GM04504 (cell line): ENCODE measurements at regions not wholly inside any gene's neighbourhood (a gene's known extent, or its start where the extent isn't known, plus 50 kb on each side); places are given as distances from the start of the nearest gene placed in this dataset.

ENCODE experiments used
- DNase-seq: peaks from one replicate; pipeline ENCODE4 v3.0.0-alpha.2; 2012; ENCODE audit warnings: low read depth

DNA sequence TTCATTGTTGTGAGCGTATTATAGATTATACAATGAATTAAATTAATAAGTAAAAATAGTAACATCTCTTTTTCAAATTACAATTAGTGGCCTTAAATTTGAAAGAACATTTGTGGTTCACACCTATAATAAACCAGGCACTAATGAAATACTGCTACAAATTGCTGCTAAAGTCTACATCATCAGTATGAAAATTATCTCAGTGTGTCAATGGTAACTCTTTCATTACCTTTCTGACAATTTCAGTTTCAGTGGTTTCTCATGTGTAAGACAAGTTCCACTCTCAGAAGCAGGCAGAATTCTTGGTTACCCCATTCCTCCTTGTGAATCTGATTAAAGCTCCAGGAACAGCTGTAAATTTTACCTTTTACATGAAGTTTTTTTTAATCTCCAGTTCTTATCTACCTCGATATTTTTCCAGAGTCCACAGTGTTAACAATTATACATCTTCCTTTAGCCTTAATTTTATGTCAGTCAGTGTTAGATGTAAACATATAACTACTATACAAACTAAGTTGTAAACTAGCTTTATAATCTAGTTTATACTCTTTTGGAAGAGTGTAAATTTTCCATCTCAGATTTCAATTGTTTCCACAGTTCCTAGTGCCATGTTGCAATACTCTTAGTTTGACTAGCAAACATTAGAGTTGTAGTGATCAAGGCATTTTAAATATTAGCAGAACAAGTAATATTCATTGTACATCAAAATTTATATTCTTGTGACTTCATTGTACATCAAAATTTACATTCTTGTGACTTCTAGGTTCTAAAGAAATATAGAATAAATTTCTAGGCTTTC is 1038.4 kb downstream of the EPHA7 start:
- DNase-seq: no peak

DNA sequence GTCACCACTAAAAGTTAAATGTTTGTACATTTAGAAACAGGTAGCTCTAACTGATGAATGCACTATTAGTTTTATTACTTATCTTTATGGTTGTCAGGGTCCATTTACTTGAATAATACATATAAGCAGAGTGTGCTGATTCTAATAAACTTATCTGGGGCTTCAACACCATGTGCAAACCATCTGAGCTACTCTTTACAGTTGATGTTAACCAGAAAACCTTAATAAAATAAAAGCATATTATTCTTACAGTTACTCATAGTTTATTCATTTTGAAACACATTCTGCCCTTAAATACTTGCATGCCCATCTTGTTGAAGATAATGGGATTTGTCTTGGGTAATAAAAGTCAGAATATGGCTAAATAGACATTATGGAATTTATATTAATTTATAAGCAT is 1042.2 kb downstream of the EPHA7 start:
- DNase-seq: no peak

DNA sequence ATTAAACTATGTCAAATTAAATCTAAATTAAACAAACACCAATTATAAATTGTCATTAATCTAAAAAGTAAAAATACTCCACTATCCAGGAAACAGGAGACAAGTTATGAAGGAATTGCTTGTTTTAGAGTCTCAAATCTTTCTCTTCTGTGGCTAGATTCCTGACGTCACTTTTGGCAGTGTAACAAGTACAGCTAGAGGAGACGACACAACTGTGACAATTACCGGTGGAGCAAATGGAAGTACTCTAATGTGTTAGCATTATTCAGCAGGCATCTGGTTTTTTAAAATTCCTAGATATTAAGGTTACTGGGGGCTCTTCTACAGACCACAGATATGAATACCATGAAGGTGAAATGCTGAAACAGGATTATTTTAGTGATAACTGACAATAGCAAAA is 1042.7 kb downstream of the EPHA7 start:
- no peak for DNase-seq

DNA sequence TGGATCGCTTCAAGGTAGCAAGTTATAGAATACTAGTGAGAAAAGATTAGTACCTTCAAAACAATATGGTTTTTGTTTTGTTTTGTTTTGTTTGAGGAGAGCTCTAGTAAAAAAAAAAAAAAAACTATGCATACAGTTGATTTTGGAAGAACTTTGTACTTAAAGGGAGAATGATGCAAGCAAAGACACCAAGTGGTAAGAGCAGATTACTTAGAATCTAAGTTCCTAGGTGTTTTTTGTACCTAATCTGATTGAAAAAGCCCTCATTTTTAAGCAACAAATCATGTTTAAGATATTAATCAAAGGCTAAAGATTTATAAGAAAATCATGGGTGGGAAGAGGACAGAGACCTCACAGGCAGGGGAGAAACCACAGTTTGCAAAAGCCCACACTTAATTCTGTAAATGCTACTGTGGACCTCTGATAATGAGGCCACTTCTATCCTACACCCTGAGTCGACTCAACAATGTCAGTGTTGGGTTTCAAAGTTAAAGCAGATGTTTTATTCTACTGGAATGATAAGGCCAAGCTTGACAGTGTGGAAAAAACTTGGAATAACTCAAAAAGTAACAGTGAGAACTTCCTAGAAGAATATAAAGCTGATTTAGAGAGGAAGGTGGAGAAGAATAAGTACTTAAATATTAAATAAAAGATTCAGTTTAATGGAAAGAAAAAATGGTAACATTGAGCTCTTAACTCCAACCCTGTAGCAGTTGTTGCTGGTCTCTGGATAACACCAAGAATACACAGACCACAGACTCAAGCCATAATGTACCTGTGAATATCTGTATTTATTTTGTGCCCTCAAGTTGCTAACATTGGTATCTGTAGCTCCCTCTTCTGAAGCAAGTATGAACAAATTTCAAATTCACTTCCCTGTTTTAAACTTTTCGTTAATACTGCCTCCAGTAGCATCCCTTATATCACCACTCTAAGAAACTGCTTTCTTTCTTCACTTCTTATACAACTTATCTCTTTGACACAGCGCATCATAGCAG is 1047.8 kb downstream of the EPHA7 start:
- DNase-seq: no peak

DNA sequence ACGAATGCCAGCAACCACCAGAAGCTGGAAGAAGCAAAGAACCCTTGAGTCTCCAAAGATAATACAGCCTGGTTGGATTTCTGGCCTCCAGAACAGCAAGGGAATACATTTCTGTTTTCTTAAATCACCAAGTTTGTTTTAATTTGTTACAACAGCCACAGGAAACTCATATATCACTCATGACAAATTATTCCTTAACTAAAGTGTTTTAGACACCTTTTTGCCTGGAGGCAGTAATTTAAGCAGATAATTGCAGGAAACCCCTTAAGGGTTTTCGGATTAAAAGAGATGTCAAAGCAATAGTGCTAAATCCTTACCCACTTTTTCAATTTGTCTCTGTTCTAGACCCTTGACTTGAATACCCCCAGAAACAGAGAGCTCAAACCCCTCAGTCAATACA is 1050.0 kb downstream of the EPHA7 start:
- no peak for DNase-seq

DNA sequence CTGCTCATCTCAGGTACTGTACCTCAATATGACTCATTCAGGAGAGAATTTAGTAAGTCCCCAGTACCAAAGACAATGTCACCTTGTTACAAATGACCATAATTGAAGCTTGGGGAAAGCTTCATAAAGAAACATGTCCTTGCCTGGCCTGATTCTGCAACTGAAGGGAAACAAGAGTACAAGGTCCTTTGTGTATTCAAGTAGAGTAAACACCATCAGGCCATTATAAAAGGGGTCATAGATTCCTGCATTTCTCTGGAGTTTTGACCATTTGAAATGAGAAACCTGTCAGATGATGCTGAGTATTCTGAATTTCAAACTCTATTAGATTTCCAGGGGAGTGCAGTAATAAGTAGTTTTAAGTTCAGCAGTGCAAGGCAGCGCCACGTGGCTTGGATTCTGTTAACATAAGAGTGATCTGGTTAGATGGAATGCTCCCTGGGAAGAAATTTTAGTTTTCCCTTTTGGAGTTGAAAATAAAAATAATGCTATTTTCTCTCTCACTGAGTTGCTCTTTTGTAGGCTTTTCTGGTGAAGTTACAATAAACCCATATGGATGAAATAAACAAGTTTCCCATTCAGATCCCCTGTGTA is 1054.3 kb downstream of the EPHA7 start:
- no peak for DNase-seq

DNA sequence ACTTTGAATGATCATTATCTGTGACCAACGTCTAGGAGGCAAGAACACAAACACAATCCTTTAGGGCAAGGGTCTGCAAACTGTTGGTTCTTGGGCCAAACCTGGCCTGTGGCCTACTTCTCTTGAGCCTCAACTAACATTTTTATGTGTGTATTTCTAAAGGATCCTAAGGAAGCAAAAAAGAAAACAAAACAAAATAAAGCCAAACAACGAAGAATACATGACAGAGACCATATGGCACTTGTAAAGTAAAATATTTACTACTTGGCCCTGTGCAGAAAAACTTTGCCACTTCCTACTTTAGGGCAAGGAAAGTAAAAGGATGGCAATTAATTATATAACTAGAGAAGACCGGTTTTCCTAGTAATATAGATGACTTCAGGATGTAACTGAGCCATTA is 1056.2 kb downstream of the EPHA7 start:
- DNase-seq: no peak

DNA sequence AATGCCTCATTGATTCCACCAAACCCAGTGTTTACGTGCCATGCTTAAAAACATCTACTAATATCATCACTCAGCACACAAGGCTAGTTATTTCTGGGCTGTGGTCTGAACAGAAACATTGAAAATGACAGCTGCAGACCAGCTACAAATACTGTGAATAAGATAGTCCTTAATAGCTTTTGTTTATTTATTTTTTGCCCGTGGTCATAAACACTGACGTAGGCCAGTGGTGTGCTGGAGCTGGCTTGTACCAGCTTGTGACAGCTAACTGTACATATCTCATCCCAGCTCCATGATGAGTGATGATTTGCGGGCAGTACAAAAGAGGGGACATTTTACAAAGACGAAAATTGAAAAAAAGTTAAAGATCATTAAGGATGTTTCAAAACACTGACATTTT is 1057.0 kb downstream of the EPHA7 start:
- no peak for DNase-seq

DNA sequence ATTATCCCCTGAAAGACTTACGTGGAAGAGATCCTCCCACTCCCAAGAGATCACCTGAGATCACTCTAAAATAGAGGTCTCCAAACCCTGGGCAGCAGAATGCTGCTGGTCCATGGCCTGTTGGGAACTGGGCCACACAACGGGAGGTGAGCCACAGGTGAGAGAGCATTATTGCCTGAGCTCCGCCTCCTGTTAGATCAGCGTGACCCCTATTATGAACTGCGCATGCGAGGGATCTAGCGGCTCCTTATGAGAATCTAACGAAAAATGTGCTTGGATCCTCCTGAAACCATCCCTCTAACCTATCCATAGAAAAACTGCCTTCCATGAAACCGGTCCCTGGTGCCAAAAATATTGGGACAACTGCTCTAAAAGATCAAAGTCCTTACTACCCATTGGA is 1057.4 kb downstream of the EPHA7 start:
- DNase-seq: no peak

DNA sequence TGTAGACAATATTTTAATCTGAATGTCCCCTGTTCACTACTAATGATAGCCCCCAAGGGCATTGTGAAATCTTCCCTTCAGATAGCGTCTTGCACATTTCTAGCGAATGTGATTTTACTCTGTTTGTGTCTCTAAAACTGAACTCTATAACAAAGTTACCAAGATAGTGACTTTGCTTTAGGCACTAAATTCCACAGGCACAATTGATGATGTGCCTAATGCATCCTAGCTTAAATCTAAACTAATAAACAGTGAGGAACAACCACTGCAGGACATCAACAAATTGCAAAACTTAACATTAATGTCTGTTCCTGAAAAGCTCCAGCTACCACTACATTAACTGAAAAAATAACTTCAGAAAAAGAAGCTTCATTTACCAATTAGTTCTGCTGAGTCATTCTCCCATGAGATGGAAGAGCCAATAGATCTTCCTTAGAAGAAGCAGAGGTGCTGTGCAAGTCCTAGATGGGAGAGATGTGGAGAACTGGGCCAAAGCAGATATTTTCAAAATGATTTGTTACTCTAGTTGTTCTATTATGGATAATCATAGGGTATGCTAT is 1065.0 kb downstream of the EPHA7 start:
- DNase-seq: no peak

DNA sequence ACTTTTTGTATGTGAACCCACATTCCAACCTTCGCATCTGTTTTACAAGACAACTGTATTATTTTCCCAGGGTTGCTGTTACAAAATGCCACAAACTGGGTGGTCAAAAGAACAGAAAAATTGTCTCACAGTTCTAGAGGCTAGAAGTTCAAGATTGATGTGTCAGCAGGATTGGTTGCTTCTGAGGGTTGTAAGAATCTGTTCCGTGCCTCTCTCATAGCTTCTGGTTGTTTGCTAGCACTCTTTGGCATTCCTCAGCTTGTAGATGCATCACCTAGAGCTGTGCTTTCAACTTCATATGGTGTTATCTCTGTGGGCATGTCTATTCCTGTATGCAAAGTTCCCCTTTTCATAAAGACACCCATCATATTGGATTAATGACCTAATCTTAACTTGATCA is 1067.2 kb downstream of the EPHA7 start:
- no peak for DNase-seq

DNA sequence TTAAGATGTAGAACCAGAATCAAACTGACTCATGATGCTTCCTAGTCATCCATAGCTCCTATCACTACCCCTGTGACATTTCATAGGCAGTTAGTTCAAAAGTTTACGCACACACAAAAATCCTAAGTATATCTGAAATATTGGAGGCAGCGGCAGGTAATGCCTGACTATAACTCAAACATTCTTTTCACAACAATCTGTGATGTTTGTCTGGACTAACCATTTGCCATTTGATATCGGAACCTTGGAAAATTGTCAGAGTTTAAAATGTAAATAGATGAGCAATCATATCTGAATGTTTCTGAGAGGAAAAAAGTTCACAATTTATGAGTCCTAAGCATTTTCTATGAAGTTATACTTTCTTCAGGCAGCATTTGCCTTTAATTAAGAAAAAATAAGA is 1078.2 kb downstream of the EPHA7 start:
- no peak for DNase-seq

DNA sequence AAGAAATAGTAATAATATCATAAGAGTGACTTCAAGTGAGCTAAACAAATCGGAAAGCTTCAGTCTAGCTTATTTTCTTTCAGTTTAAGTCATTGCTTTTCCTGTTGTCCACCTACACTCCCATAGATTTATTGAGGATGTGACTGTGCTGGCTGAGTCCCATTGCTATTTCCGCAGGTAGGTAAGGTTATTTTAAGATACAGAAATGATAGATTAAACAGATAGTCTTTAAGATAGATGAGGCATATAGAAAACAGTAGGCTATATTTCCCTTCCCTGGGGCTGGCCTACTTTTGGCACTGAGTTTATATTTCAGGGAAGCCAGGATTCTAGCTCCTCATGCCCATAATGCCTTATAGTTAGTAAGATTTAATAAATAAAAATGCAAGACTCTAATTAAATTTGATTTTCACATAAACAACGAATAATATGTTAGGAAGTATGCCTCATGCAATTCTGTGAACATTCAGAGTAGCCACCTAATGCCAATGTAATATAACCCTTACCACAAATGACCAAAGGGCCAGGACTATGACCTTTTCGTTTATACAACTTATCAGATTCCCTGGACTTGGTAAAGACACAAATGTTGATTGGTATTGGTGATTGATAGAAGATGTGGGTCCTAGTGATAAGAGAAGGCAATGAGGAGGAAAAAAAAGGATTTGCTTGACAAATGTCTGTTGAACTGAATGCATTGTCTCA is 1079.3 kb downstream of the EPHA7 start:
- DNase-seq: no peak

DNA sequence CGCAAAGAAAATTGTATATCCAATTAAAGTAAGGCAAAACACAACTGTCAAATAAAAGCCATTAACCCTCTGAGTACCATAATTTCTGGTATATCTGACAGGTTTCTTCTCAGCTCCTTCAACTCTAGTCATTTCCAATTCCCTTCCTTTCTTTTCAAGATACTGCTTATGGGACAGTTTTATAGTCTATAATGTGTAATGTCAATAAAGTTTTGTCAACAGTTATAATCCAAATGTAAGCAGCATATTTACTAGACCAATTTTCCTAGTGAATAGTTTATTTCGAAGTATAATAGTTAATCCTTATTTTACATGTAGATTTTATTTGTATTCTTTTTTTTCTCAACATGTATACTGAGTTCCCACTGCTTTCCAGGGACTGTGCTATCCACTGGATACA is 1081.8 kb downstream of the EPHA7 start:
- no peak for DNase-seq

DNA sequence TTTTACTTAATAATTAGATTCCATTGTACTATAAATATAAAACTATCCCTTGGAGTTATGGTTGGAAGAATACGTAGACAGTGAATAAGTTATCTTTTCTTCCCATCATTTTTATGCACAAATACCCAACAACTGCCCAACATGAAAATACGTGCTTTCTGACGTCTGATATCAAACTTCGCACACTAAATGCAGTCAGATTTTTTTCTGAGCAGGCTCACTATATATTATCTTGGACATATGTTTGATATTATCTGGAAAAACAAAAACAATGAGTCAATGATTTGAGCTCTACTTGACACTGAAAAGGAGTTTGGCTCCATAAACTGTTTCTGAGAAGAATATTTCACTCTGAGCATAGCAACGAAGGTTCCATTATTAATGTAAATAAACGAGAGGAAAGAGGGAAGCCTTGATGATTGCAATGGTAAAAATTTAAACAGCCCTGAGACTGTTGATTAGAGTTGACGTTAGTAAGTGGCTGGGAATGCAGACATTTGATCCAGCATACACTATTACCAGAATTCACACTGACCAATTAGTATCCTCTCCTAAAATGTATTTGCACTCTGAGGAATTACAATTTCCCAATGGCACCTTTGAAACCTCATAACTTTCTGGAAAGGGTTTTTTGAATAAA is 1090.0 kb downstream of the EPHA7 start:
- DNase-seq: no peak

DNA sequence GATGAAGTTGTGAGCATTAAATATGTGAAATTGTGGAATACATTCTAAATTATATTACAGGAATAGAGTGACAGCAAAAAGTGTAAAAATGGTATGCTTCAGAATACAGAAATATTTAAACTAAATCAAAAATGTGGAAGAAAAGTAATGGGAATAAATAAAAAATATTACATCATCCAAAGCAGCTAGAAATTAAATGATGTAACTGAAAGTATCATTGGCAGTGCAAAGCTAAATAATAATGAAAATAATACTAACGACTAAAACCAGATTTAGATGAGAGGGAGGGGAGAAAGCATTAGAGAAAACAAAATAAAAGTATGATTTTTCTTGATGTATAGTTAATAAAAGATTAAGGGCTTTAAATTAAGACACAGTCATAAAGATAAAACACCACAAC is 1104.0 kb downstream of the EPHA7 start:
- no peak for DNase-seq

DNA sequence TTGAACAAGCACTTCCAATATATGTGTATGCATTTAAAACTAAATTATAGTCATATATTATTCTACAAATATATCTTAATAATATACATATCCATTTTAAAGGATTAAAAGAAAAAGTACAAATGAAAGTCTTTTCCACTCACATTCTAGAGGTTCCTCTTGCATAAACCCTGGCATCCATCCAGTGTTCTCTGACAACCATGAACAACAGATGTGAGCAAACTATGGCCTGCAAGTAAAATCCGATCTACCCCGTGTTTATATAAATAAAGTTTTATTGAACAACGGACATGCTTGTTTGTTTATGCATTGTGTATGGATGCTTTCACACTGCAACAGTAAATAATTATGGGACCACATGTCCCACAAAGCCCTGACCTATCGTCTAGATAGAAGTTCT is 1122.3 kb downstream of the EPHA7 start:
- no peak for DNase-seq

DNA sequence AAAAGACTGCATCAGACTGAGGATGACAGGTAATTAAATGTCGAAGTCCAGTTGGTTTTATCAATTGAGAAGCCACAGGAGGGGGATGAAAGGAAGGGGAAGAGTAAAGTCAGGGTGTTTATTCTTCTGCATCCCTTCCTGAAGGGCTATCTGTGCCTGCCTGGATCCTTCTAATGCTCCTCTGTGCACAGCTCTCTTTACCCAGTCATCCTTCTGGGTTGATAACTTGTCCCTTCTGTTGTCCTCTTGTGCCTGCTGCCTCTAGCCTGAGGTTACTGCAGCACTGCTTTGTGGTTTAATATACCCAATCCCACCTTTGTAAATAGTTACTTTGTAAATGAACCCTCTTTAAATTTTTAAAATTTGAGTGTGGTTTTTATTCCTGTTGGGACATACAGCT is 1127.3 kb downstream of the EPHA7 start:
- no peak for DNase-seq

DNA sequence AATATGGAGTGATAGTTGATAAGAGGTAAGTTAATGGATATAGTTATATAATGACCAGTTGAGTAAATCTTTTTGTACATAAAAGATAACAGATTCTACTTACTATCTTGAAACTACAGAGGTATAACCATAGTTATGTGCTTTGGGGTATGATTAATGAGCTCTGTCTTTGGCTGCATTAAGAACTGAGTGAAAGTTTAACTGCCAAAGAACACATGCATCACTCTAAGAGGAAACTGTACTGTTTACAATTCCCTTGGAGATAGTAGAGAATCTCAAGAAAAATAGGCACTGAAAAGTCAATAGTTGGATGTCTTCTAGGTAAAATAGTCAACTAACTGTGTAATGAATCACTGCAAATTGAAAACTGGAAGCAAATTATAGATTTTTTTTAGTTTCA is 1129.5 kb downstream of the EPHA7 start:
- no peak for DNase-seq

DNA sequence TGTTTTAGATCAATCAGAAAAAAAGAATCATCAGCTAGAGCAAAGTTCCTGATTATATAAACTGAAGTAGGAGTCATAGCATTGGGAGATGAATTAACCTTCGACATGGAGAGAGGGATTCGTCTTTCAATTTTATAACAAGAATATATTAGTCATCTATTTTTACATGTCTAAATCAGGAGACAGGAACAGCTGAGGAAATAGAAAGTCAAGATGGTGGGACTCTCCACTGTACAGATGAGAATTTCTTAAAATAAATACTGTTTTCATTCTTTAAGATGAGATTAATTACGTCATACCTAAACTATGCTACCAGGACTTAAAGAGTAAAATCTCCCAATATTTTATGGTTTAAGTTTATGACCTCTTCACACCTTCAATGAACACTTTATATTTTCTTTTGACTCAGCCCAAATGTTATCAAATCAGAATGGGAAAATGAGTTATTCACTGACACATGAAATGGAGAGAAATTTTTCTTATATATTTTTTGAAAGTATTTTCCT is 1137.7 kb downstream of the EPHA7 start:
- no peak for DNase-seq

DNA sequence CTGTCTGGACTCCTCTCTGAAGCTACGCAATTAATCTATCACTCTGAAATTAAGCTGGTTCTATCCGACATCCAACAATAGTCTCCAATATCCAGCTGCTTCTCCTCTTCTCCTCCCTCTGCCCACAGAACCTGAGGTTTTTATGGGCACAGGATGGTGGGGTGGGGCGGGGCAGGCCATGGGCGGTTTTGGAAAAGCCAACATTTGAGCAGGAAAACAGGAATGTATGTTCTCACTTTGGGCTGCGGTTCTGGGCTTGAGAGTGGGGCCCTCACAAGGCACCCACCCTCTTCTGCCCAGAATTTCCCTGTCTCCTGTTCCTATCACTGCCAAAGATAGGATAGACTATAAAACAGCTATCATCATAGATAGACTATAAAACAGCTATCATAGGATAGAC is 1144.2 kb downstream of the EPHA7 start:
- DNase-seq: no peak
